Fibroblast of lung (primary cell): ENCODE measurements at regions not wholly inside any gene's neighbourhood (a gene's known extent, or its start where the extent isn't known, plus 50 kb on each side); places are given as distances from the start of the nearest gene placed in this dataset.
"Not testable (repeated sequence)": the region's sequence is repeated elsewhere in the genome, so short reads cannot be mapped to it uniquely, and the experiment has no call there.

Experiments
- CTCF ChIP-seq, 2 donors: IDR thresholded peaks in 1 of 2; conservative IDR thresholded peaks in 1 of 2; 1 replicate in 1 of 2; 2 replicates in 1 of 2; pipeline ENCODE4 v1.5.1; 2011 to 2012; ENCODE audit warnings: low read length in 2 of 2, control low read depth in 1 of 2, inconsistent platforms in 1 of 2, low read depth in 1 of 2, mild to moderate bottlenecking in 1 of 2
- EZH2 ChIP-seq: IDR thresholded peaks from 2 replicates; pipeline ENCODE4 v1.5.1; 2012; ENCODE audit warnings: low read length, control low read depth, mild to moderate bottlenecking; ENCODE audit errors: missing control alignments

DNA sequence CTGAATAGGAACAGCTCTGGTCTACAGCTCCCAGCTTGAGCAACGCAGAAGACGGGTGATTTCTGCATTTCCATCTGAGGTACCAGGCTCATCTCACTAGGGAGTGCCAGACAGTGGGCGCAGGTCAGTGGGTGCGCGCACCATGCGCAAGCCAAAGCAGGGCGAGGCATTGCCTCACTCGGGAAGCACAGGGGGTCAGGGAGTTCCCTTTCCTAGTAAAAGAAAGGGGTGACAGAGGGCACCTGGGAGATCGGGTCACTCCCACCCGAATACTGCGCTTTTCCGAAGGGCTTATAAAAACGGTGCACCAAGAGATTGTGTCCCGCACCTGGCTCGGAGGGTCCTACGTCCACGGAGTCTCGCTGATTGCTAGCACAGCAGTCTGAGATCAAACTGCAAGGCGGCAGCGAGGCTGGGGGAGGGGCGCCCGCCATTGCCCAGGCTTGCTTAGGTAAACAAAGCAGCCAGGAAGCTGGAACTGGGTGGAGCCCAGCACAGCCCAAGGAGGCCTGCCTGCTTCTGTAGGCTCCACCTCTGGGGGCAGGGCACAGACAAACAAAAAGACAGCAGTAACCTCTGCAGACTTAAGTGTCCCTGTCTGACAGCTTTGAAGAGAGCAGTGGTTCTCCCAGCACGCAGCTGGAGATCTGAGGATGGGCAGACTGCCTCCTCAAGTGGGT is 599.2 kb downstream of the REEP3 start:
- not testable (repeated sequence) for TF ChIP-seq CTCF (conservative IDR thresholded peaks at IDR 0.05 in 1 of 2, IDR thresholded peaks at IDR 0.05 in 1 of 2; ENCODE audit: low read depth in 1 of 2, low read length in 2 of 2); EZH2
